ENCODE measurements at regions not wholly inside any gene's neighbourhood (a gene's known extent, or its start where the extent isn't known, plus 50 kb on each side); places are given as distances from the start of the nearest gene placed in this dataset.

- no peak overlapping the region for H3K4me3 ChIP-seq
- TF ChIP-seq, protein P1, sequence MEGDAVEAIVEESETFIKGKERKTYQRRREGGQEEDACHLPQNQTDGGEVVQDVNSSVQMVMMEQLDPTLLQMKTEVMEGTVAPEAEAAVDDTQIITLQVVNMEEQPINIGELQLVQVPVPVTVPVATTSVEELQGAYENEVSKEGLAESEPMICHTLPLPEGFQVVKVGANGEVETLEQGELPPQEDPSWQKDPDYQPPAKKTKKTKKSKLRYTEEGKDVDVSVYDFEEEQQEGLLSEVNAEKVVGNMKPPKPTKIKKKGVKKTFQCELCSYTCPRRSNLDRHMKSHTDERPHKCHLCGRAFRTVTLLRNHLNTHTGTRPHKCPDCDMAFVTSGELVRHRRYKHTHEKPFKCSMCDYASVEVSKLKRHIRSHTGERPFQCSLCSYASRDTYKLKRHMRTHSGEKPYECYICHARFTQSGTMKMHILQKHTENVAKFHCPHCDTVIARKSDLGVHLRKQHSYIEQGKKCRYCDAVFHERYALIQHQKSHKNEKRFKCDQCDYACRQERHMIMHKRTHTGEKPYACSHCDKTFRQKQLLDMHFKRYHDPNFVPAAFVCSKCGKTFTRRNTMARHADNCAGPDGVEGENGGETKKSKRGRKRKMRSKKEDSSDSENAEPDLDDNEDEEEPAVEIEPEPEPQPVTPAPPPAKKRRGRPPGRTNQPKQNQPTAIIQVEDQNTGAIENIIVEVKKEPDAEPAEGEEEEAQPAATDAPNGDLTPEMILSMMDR (IDR thresholded peaks at IDR 0.05), result no peak
- no peak for TF ChIP-seq POLR2A (IDR thresholded peaks at IDR 0.05)
- no peaks in the 10 kb centered on the region for H3K36me3 ChIP-seq
- H3K27ac ChIP-seq, result no peak overlapping the region
- DNase-seq, result no peak
- no peaks in the 10 kb centered on the region for H3K9me3 ChIP-seq
- H3K4me1 ChIP-seq, result no peaks in the 10 kb centered on the region
- no peaks in the 10 kb centered on the region for H3K27me3 ChIP-seq
Measured at GRCh38 chr5:153421676-153422075, 68.8 kb upstream of the GRIA1 start.

DNA sequence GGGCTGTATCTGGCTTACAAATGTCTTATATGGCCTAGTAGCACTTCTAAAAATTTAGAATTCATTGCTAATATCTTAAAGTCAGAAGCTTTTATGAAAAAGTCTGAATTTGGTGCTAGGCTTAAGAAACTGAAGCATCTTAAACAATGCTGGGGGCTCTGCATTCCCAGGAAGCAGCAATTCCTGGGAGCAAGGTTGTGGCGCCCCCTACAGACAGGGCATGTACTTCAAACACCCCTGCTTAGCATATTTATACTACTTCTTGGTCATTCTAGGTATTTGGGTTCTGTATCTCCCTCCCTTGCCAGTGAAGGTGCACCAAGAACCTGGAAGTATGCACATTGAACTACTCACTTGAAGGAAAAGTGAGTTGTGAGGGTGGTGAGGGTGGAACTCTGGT lies 64.6 kb upstream of the GRIA1 start:
- Histone ChIP-seq H3K4me1 (no peaks in the 10 kb centered on the region), H3K36me3 (no peaks in the 10 kb centered on the region), H3K4me3 (no peak overlapping the region), H3K27me3 (no peaks in the 10 kb centered on the region), H3K9me3 (no peaks in the 10 kb centered on the region), H3K27ac (no peak overlapping the region)
- no peak for DNase-seq
- TF ChIP-seq, protein P1 (IDR thresholded peaks at IDR 0.05), result no peak
- no peak for TF ChIP-seq POLR2A (IDR thresholded peaks at IDR 0.05)

DNA sequence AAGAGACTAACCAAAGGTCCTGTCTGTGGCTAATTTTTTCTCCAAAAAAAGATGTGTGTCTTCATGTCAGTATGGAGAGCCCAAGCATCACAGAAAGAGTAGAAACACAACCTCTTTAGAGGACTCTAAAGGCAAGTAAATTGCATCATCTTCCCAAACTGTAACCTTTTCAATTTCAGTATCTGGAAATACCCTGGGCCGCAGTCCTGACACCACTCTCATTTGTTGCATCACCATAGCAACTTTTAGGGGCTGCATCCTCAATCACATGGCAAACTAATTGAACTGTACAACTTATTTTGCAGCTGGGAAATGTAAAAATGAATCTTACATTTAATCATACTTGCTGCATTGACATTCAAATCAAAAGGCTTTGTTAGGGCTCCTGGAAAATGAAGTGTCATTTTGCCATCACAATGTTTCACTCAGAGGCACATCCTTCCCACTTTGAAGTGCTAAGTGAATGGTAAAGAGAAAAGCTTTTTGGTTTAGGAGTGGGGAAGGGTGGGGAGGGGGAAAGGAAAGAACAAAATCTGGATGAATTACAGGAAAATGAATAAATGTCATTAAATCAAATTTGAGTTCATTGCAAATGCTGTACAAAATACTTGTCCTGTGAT lies 60.6 kb upstream of the GRIA1 start:
- Histone ChIP-seq H3K4me1 (no peaks in the 10 kb centered on the region), H3K9me3 (no peaks in the 10 kb centered on the region), H3K27ac (no peak overlapping the region), H3K36me3 (no peaks in the 10 kb centered on the region), H3K4me3 (no peak overlapping the region), H3K27me3 (no peaks in the 10 kb centered on the region)
- TF ChIP-seq, protein P1 (IDR thresholded peaks at IDR 0.05), result no peak
- no peak for TF ChIP-seq POLR2A (IDR thresholded peaks at IDR 0.05)
- DNase-seq, result no peak

DNA sequence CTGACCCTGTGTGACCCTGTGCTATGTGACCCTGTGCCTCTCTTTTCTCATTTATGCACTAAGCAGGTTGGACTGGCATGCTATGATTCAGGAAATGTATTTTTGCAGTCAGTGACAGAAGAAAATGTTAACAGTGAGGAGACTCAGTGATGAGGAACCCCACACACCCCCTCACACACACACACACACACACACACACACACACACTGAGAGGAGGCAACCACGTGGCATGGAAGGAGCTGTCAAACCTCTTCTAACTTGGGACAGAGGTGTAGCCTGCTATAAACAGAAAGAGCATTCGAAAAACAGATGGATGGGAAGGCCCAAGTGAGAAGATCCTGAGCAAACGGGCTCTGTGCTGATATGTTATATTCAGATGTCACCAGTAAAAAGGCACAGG lies 57.9 kb upstream of the GRIA1 start:
- Histone ChIP-seq H3K4me1 (no peaks in the 10 kb centered on the region), H3K27ac (no peak overlapping the region), H3K27me3 (no peaks in the 10 kb centered on the region), H3K4me3 (no peak overlapping the region), H3K36me3 (no peaks in the 10 kb centered on the region), H3K9me3 (no peaks in the 10 kb centered on the region)
- DNase-seq, result no peak
- TF ChIP-seq, protein P1 (IDR thresholded peaks at IDR 0.05), result no peak
- TF ChIP-seq POLR2A (IDR thresholded peaks at IDR 0.05), result no peak

- TF ChIP-seq POLR2A (IDR thresholded peaks at IDR 0.05), result no peak
- TF ChIP-seq, protein P1 (IDR thresholded peaks at IDR 0.05), result no peak
- Histone ChIP-seq H3K36me3 (no peaks in the 10 kb centered on the region), H3K27ac (no peak overlapping the region), H3K27me3 (no peaks in the 10 kb centered on the region), H3K4me1 (no peaks in the 10 kb centered on the region), H3K4me3 (no peak overlapping the region), H3K9me3 (no peaks in the 10 kb centered on the region)
- DNase-seq, result no peak
Measured at GRCh38 chr5:153437251-153437650, 53.2 kb upstream of the GRIA1 start.

- Histone ChIP-seq H3K27me3 (no peaks in the 10 kb centered on the region), H3K36me3 (no peaks in the 10 kb centered on the region), H3K4me3 (no peak overlapping the region), H3K4me1 (no peaks in the 10 kb centered on the region), H3K9me3 (no peaks in the 10 kb centered on the region), H3K27ac (no peak overlapping the region)
- no peak for DNase-seq
- TF ChIP-seq, protein P1 (IDR thresholded peaks at IDR 0.05), result no peak
- no peak for TF ChIP-seq POLR2A (IDR thresholded peaks at IDR 0.05)
Measured at GRCh38 chr5:153439130-153439529, 51.3 kb upstream of the GRIA1 start.

Measured in Peyer's patch (tissue), 4 donors.